BLaER1 treated with 17β-estradiol and CSF1 and Interleukin-3, amounts not matched to agents 10 nM and 100 nM (cell line): ENCODE measurements at regions not wholly inside any gene's neighbourhood (a gene's known extent, or its start where the extent isn't known, plus 50 kb on each side); places are given as distances from the start of the nearest gene placed in this dataset.

Experiments used
- H3K27ac ChIP-seq, 11 experiments: shearing (Covaris generic); formaldehyde crosslinking; 2 replicates each; pipeline ENCODE4 v1.8.1; 2022
- H3K27me3 ChIP-seq, 11 experiments: shearing (Covaris generic); formaldehyde crosslinking; 2 replicates each; pipeline ENCODE4 v1.8.1; 2022
- H3K36me3 ChIP-seq, 11 experiments: shearing (Covaris generic); formaldehyde crosslinking; 2 replicates each; pipeline ENCODE4 v1.8.1; 2022
- H3K4me1 ChIP-seq, 10 experiments: shearing (Covaris generic); formaldehyde crosslinking; 2 replicates each; pipeline ENCODE4 v1.8.1; 2022
- H3K4me2 ChIP-seq, 11 experiments: shearing (Covaris generic); formaldehyde crosslinking; 2 replicates each; pipeline ENCODE4 v1.8.1; 2022
- H3K4me3 ChIP-seq, 10 experiments: shearing (Covaris generic); formaldehyde crosslinking; 2 replicates each; pipeline ENCODE4 v1.8.1; 2022
- H3K9ac ChIP-seq, 11 experiments: shearing (Covaris generic); formaldehyde crosslinking; 2 replicates each; pipeline ENCODE4 v1.8.1; 2022
- H3K9me3 ChIP-seq, 11 experiments: shearing (Covaris generic); formaldehyde crosslinking; replicated peaks in 1 of 11; 2 replicates each; pipeline ENCODE4 v1.8.1; 2022
- H4K20me1 ChIP-seq, 11 experiments: shearing (Covaris generic); formaldehyde crosslinking; 2 replicates each; pipeline ENCODE4 v1.8.1; 2022
- Cebpa-rat ChIP-seq, 11 experiments: shearing (Covaris generic); IDR thresholded peaks; 2 replicates each; pipeline ENCODE4 v1.8.1; 2022

GRCh38 chr1:5515501-5515900 lies 476.7 kb downstream of the NPHP4 start:
- Histone ChIP-seq H3K27ac (no peak overlapping the region), H3K4me2 (0 out of 22 replicates have a peak overlapping the region, but pooled peaks of 1 of the 11 experiments have one; percentile 0), H3K9ac (no peak overlapping the region), H3K4me3 (no peak overlapping the region), H3K36me3 (no peaks in the 10 kb centered on the region), H3K9me3 (peaks cover 0 to 23% (median 14%) of the 10 kb centered on the region in 11 experiments; a peak in 17 of 22 replicates), H3K27me3 (peaks cover 0 to 17% (median 0%) of the 10 kb centered on the region in 11 experiments; a peak in 9 of 22 replicates), H4K20me1 (0 out of 22 replicates have a peak, but pooled peaks cover 0 to 7% (median 0%) of the 10 kb centered on the region in 11 experiments), H3K4me1 (peaks cover 0 to 24% (median 10%) of the 10 kb centered on the region in 10 experiments; a peak in 14 of 20 replicates)
- TF ChIP-seq Cebpa-rat (IDR thresholded peaks at IDR 0.05) = no peak

GRCh38 chr1:5514527-5515183 lies 477.6 kb downstream of the NPHP4 start:
- Histone ChIP-seq H3K4me3 (no peak overlapping the region), H3K27me3 (peaks cover 0 to 17% (median 0%) of the 10 kb centered on the region in 11 experiments; a peak in 9 of 22 replicates)

DNA sequence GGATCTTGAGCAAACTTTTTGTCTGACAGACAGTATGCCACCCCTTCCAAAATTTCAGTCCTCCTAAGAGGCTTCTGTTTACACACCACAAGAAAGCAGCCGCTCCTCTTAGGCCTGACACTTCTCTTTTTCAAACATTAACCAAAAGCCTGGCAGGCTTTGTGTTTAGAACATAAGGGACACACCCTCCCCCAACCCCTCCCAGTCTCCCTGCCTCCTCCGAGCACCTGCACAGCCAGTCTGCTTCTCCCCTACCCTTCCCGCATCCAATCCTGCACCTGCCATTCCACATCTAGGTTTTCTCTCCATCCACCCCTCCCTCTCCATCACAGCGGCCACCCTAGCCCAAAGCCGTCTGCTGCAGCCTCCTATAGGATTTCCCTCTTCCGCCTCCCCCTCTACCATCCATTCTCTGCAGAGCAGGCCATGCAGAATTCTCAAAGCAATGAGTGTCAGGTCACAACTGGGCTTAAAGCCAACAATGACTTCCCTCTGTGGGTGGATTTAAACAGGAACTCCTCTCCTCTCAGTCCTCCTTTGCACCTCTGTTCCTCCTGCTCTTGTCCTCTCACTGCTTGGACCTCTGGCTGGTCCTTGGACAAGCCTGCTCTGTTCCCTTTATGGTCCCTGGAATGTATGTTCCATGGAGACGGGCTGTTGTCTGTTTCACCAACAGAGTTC lies 478.2 kb downstream of the NPHP4 start:
- TF ChIP-seq Cebpa-rat (IDR thresholded peaks at IDR 0.05) = no peak
- peaks cover 0 to 17% (median 0%) of the 10 kb centered on the region in 11 experiments; a peak in 9 of 22 replicates for H3K27me3 ChIP-seq
- peak overlapping the region in 6 of 11 experiments; percentile 2 to 62 (median 23); a peak in 9 of 22 replicates for H3K4me2 ChIP-seq
- peaks cover 0 to 30% (median 12%) of the 10 kb centered on the region in 10 experiments; a peak in 15 of 20 replicates for H3K4me1 ChIP-seq
- H3K9me3 ChIP-seq = peaks cover 0 to 8% (median 3%) of the 10 kb centered on the region in 11 experiments; a peak in 10 of 22 replicates
- no peaks in the 10 kb centered on the region for H3K36me3 ChIP-seq
- no peak overlapping the region for H3K4me3 ChIP-seq
- no peak overlapping the region for H3K27ac ChIP-seq
- H4K20me1 ChIP-seq = peaks cover 0 to 7% (median 0%) of the 10 kb centered on the region in 11 experiments; a peak in 3 of 22 replicates
- H3K9ac ChIP-seq = no peak overlapping the region

More at GRCh38 chr1:5514527-5515183, 477.6 kb downstream of the NPHP4 start:
- Histone ChIP-seq H3K36me3 (no peaks in the 10 kb centered on the region), H3K9ac (no peak overlapping the region), H3K4me2 (peak overlapping the region in 6 of 11 experiments; percentile 2 to 62 (median 23); a peak in 7 of 22 replicates), H3K9me3 (peaks cover 0 to 15% (median 10%) of the 10 kb centered on the region in 11 experiments; a peak in 17 of 22 replicates), H3K27ac (no peak overlapping the region), H4K20me1 (peaks cover 0 to 7% (median 0%) of the 10 kb centered on the region in 11 experiments; a peak in 1 of 22 replicates), H3K4me1 (peaks cover 0 to 30% (median 12%) of the 10 kb centered on the region in 10 experiments; a peak in 15 of 20 replicates)
- TF ChIP-seq Cebpa-rat (IDR thresholded peaks at IDR 0.05) = no peak

GRCh38 chr1:5513179-5513578 lies 479.0 kb downstream of the NPHP4 start:
- Histone ChIP-seq H3K27ac (no peak overlapping the region), H3K27me3 (peaks cover 0 to 17% (median 0%) of the 10 kb centered on the region in 11 experiments; a peak in 9 of 22 replicates), H4K20me1 (peaks cover 0 to 7% (median 0%) of the 10 kb centered on the region in 11 experiments; a peak in 3 of 22 replicates), H3K36me3 (no peaks in the 10 kb centered on the region), H3K4me1 (peaks cover 0 to 30% (median 12%) of the 10 kb centered on the region in 10 experiments; a peak in 15 of 20 replicates), H3K9me3 (peaks cover 0 to 2% (median 0%) of the 10 kb centered on the region in 11 experiments; a peak in 1 of 22 replicates), H3K9ac (no peak overlapping the region), H3K4me3 (no peak overlapping the region), H3K4me2 (no peak overlapping the region; a peak in 1 of 22 replicates)
- TF ChIP-seq Cebpa-rat (IDR thresholded peaks at IDR 0.05) = no peak

DNA sequence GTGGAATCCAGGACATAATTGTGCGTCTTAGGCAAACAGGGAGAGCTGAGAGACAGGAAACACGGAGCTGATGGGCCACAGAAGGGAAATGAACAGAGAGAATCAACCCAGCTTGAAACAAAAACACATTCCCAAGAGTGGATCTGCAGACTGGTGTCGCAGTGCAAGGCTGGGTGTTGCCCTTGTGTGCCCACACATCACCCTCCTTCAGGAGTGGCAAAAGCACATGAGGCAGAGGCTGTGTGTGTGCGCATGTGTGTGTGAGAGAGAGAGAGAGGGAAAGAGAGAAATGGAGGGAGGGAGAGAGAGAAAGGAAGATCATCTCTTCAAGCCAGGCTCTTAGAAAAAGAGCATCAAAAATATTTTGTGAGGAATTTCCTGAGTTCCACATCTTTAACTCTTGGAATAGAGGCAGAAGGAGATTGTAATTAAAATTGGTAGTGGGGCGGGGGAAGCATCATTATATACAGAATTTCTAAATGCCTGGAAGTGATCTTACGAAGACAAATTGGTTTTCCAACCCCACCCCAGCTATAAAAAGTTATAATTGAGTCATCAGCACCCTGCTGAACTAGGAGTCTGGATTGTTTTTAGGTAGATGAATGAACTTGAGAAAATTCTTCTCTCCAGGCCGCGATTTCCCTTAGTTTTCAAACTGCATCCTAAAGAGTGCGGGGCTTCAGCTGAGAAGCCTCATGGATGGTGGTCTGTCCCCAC lies 480.7 kb downstream of the NPHP4 start:
- H3K4me3 ChIP-seq = no peak overlapping the region
- peak overlapping the region in 3 of 11 experiments; percentile 9 to 11 (median 9); a peak in 3 of 22 replicates for H3K4me2 ChIP-seq
- H3K27me3 ChIP-seq = peaks cover 0 to 17% (median 0%) of the 10 kb centered on the region in 11 experiments; a peak in 9 of 22 replicates
- no peaks in the 10 kb centered on the region for H3K36me3 ChIP-seq
- H3K9ac ChIP-seq = no peak overlapping the region
- no peak for TF ChIP-seq Cebpa-rat (IDR thresholded peaks at IDR 0.05)
- H3K4me1 ChIP-seq = peaks cover 0 to 30% (median 12%) of the 10 kb centered on the region in 10 experiments; a peak in 15 of 20 replicates
- no peak overlapping the region for H3K27ac ChIP-seq
- peaks cover 0 to 7% (median 0%) of the 10 kb centered on the region in 11 experiments; a peak in 3 of 22 replicates for H4K20me1 ChIP-seq
- no peaks in the 10 kb centered on the region for H3K9me3 ChIP-seq

- no peak overlapping the region for H3K27ac ChIP-seq
- no peaks in the 10 kb centered on the region for H3K9me3 ChIP-seq
- no peak overlapping the region for H3K4me3 ChIP-seq
- H3K9ac ChIP-seq = no peak overlapping the region
- H3K4me1 ChIP-seq = peaks cover 5 to 28% (median 16%) of the 10 kb centered on the region in 10 experiments; a peak in 18 of 20 replicates
- H3K4me2 ChIP-seq = peak overlapping the region in 5 of 11 experiments; percentile 5 to 49 (median 34); a peak in 6 of 22 replicates
- TF ChIP-seq Cebpa-rat (IDR thresholded peaks at IDR 0.05) = no peak
- peaks cover 0 to 7% (median 0%) of the 10 kb centered on the region in 11 experiments; a peak in 3 of 22 replicates for H4K20me1 ChIP-seq
- H3K27me3 ChIP-seq = peaks cover 0 to 17% (median 0%) of the 10 kb centered on the region in 11 experiments; a peak in 9 of 22 replicates
- no peaks in the 10 kb centered on the region for H3K36me3 ChIP-seq
These were observed 482.4 kb downstream of the NPHP4 start for GRCh38 chr1:5509664-5510452.

GRCh38 chr1:5508669-5509330 lies 483.4 kb downstream of the NPHP4 start:
- Histone ChIP-seq H3K4me3 (no peak overlapping the region), H3K4me2 (no peak overlapping the region), H4K20me1 (peaks cover 0 to 11% (median 0%) of the 10 kb centered on the region in 11 experiments; a peak in 3 of 22 replicates), H3K9ac (no peak overlapping the region), H3K27ac (no peak overlapping the region), H3K36me3 (no peaks in the 10 kb centered on the region), H3K9me3 (no peaks in the 10 kb centered on the region), H3K4me1 (peaks cover 4 to 32% (median 20%) of the 10 kb centered on the region in 10 experiments; a peak in 19 of 20 replicates), H3K27me3 (peaks cover 0 to 17% (median 0%) of the 10 kb centered on the region in 11 experiments; a peak in 9 of 22 replicates)
- no peak for TF ChIP-seq Cebpa-rat (IDR thresholded peaks at IDR 0.05)
